Smooth muscle cell (in vitro differentiated cells): ENCODE measurements at regions not wholly inside any gene's neighbourhood (a gene's known extent, or its start where the extent isn't known, plus 50 kb on each side); places are given as distances from the start of the nearest gene placed in this dataset.
A peak's percentile ranks its signal among the peaks of the same experiment; 100 is the strongest.

ENCODE experiments used
- DNase-seq: peaks from one replicate; lab custom pipeline; 2025; ENCODE audit not compliant: unreplicated experiment; lab: John Stamatoyannopoulos, UW
- H2AFZ ChIP-seq: fragments of 200-600 bp; sonication (generic); 2 replicates; pipeline ENCODE4 v1.6.0; 2016; ENCODE audit warnings: antibody characterized with exemption, low read depth, mild to moderate bottlenecking
- H3F3A ChIP-seq: fragments of 200-600 bp; sonication (generic); 2 replicates; pipeline ENCODE4 v1.6.0; 2017; ENCODE audit warnings: antibody characterized with exemption, low read depth
- H3K27ac ChIP-seq: fragments of 200-600 bp; sonication (generic); 2 replicates; pipeline ENCODE4 v1.5.1; 2016; ENCODE audit warnings: low read depth, mild to moderate bottlenecking
- H3K27me3 ChIP-seq: fragments of 200-600 bp; sonication (generic); 2 replicates; pipeline ENCODE4 v1.6.1; 2016; ENCODE audit warnings: low read depth, mild to moderate bottlenecking
- H3K36me3 ChIP-seq: fragments of 200-600 bp; sonication (generic); 2 replicates; pipeline ENCODE4 v1.5.1; 2016; ENCODE audit warnings: low read depth
- H3K4me1 ChIP-seq: fragments of 200-600 bp; sonication (generic); 2 replicates; pipeline ENCODE4 v1.5.1; 2016; ENCODE audit warnings: low read depth
- H3K4me2 ChIP-seq: fragments of 200-600 bp; sonication (generic); 2 replicates; pipeline ENCODE4 v1.6.0; 2016; ENCODE audit warnings: mild to moderate bottlenecking
- H3K4me3 ChIP-seq: fragments of 200-600 bp; sonication (generic); 2 replicates; pipeline ENCODE4 v1.5.1; 2016; ENCODE audit warnings: mild to moderate bottlenecking
- H3K79me2 ChIP-seq: fragments of 200-600 bp; sonication (generic); 2 replicates; pipeline ENCODE4 v1.6.0; 2016; ENCODE audit warnings: low read depth, mild to moderate bottlenecking
- H3K9ac ChIP-seq: fragments of 200-600 bp; sonication (generic); 2 replicates; pipeline ENCODE4 v1.6.0; 2016; ENCODE audit warnings: low read depth
- H3K9me3 ChIP-seq: fragments of 200-600 bp; sonication (generic); replicated peaks from 2 replicates; pipeline ENCODE4 v1.5.1; 2016; ENCODE audit warnings: low read depth
- H4K20me1 ChIP-seq: fragments of 200-600 bp; sonication (generic); 2 replicates; pipeline ENCODE4 v1.6.0; 2016; ENCODE audit warnings: low read depth
- CTCF ChIP-seq: fragments of 200-600 bp; sonication (generic); IDR thresholded peaks from 2 replicates; pipeline ENCODE4 v1.5.1; 2017; ENCODE audit warnings: borderline replicate concordance, mild to moderate bottlenecking, antibody characterized with exemption; ENCODE audit not compliant: insufficient read depth, poor library complexity, severe bottlenecking
- WGBS: methylation state at CpG from one replicate; pipeline ENCODE4 v1.1.7; 2016; ENCODE audit warnings: low lambda C conversion rate; 5-methylcytosine and 5-hydroxymethylcytosine counted together

- no peak for TF ChIP-seq CTCF
- H3K4me1 ChIP-seq, result no peaks in the 10 kb centered on the region
- H3K27me3 ChIP-seq, result no peaks in the 10 kb centered on the region
- H3K36me3 ChIP-seq, result no peaks in the 10 kb centered on the region
- no peak overlapping the region for H3K27ac ChIP-seq
- no peaks in the 10 kb centered on the region for H3K79me2 ChIP-seq
- H3K4me3 ChIP-seq, result no peak overlapping the region
- no peaks in the 10 kb centered on the region for H3K9me3 ChIP-seq
- no peak overlapping the region for H3K4me2 ChIP-seq
- H3F3A ChIP-seq, result no peaks in the 10 kb centered on the region
- H3K9ac ChIP-seq, result no peak overlapping the region
- DNase-seq, result no peak
- no peaks in the 10 kb centered on the region for H4K20me1 ChIP-seq
- 64% methylated on average over 3 of the region's 3 CpGs for WGBS
- H2AFZ ChIP-seq, result peak overlapping the region; percentile 61
Measured at GRCh38 chr14:51410897-51411296, 170.8 kb downstream of the TMX1 start.

- 91% methylated on average over 7 of the region's 7 CpGs for WGBS
- Histone ChIP-seq H3K9me3 (no peaks in the 10 kb centered on the region), H4K20me1 (no peaks in the 10 kb centered on the region), H3K36me3 (no peaks in the 10 kb centered on the region), H3K27me3 (no peaks in the 10 kb centered on the region), H3K4me1 (peaks cover 5% of the 10 kb centered on the region), H3F3A (no peaks in the 10 kb centered on the region), H3K79me2 (no peaks in the 10 kb centered on the region), H3K9ac (no peak overlapping the region), H3K27ac (no peak overlapping the region), H3K4me3 (no peak overlapping the region), H2AFZ (no peak overlapping the region), H3K4me2 (no peak overlapping the region)
- DNase-seq, result no peak
- no peak for TF ChIP-seq CTCF
Measured at GRCh38 chr14:51419685-51420084, 179.6 kb downstream of the TMX1 start.

- no peaks in the 10 kb centered on the region for H4K20me1 ChIP-seq
- no peaks in the 10 kb centered on the region for H3K9me3 ChIP-seq
- no peaks in the 10 kb centered on the region for H3F3A ChIP-seq
- H3K36me3 ChIP-seq, result no peaks in the 10 kb centered on the region
- no peaks in the 10 kb centered on the region for H3K79me2 ChIP-seq
- no peak overlapping the region for H3K27ac ChIP-seq
- H2AFZ ChIP-seq, result no peak overlapping the region
- 97% methylated on average over 3 of the region's 3 CpGs for WGBS
- H3K9ac ChIP-seq, result no peak overlapping the region
- H3K4me1 ChIP-seq, result peaks cover 5% of the 10 kb centered on the region
- no peak for DNase-seq
- no peak for TF ChIP-seq CTCF
- H3K4me3 ChIP-seq, result no peak overlapping the region
- H3K4me2 ChIP-seq, result no peak overlapping the region
- H3K27me3 ChIP-seq, result no peaks in the 10 kb centered on the region
Measured at GRCh38 chr14:51422704-51423103, 182.7 kb downstream of the TMX1 start.

- Histone ChIP-seq H3K79me2 (no peaks in the 10 kb centered on the region), H3K9me3 (no peaks in the 10 kb centered on the region), H3K27ac (no peak overlapping the region), H3K4me1 (peaks cover 5% of the 10 kb centered on the region), H3K4me2 (no peak overlapping the region), H3K4me3 (no peak overlapping the region), H3K27me3 (no peaks in the 10 kb centered on the region), H3K9ac (no peak overlapping the region), H3K36me3 (no peaks in the 10 kb centered on the region), H4K20me1 (no peaks in the 10 kb centered on the region), H3F3A (no peaks in the 10 kb centered on the region), H2AFZ (no peak overlapping the region)
- 93% methylated on average over 3 of the region's 3 CpGs for WGBS
- no peak for DNase-seq
- TF ChIP-seq CTCF, result no peak
Measured at GRCh38 chr14:51424041-51424440, 184.0 kb downstream of the TMX1 start.
